Testis (tissue), 2 donors: ENCODE measurements at regions not wholly inside any gene's neighbourhood (a gene's known extent, or its start where the extent isn't known, plus 50 kb on each side); places are given as distances from the start of the nearest gene placed in this dataset.

Experiments
- DNase-seq: peaks from one replicate; pipeline ENCODE4 v3.0.0-alpha.2; 2019
- H3K27ac ChIP-seq, 2 donors: fragments of 200-600 bp; sonication (generic); one replicate each; pipeline ENCODE4 v1.5.1; 2019
- H3K27me3 ChIP-seq: fragments of 200-600 bp; sonication (generic); one replicate; pipeline ENCODE4 v1.5.1; 2019
- H3K36me3 ChIP-seq: fragments of 200-600 bp; sonication (generic); one replicate; pipeline ENCODE4 v1.5.1; 2017; ENCODE audit warnings: low read depth; ENCODE audit errors: missing control alignments
- H3K4me1 ChIP-seq: fragments of 200-600 bp; sonication (generic); one replicate; pipeline ENCODE4 v1.5.1; 2019
- H3K4me3 ChIP-seq, 2 donors: fragments of 200-600 bp; sonication (generic); one replicate each; pipeline ENCODE4 v1.5.1; 2017 to 2019
- H3K9me3 ChIP-seq: fragments of 200-600 bp; sonication (generic); one replicate; pipeline ENCODE4 v1.5.1; 2017
- CTCF ChIP-seq, 3 experiments: fragments of 450-650 bp in 2 of 3; fragments of 200-600 bp in 1 of 3; sonication (generic) in 1 of 3; IDR thresholded peaks; one replicate each; pipeline ENCODE4 v1.5.1; 2016 to 2019; ENCODE audit warnings: antibody characterized with exemption in 3 of 3, mild to moderate bottlenecking in 2 of 3, moderate library complexity in 1 of 3
- POLR2A ChIP-seq: fragments of 450-650 bp; IDR thresholded peaks from one replicate; pipeline ENCODE4 v1.6.1; 2017; ENCODE audit warnings: antibody characterized with exemption, mild to moderate bottlenecking, moderate library complexity
- WGBS, 2 donors: methylation state at CpG; one replicate each; pipeline ENCODE4 v1.1.5; 2018; 5-methylcytosine and 5-hydroxymethylcytosine counted together
- intact Hi-C: fragments of 100-400 bp; cut with DNase I; formaldehyde crosslinking; loops from one replicate; pipeline ENCODE4 v1.15.1; 2023; ENCODE audit warnings: low total_unique reads

- no peak for DNase-seq
- no peak overlapping the region for H3K4me3 ChIP-seq
- H3K9me3 ChIP-seq = no peaks in the 10 kb centered on the region
- WGBS, 2 donors = 25 to 31% methylated on average over 10 of the region's 10 CpGs
- H3K4me1 ChIP-seq = no peaks in the 10 kb centered on the region
- TF ChIP-seq CTCF (IDR thresholded peaks at IDR 0.05) (no peak), POLR2A (no peak)
- no peaks in the 10 kb centered on the region for H3K36me3 ChIP-seq
- no peaks in the 10 kb centered on the region for H3K27me3 ChIP-seq
- H3K27ac ChIP-seq = no peak overlapping the region
- intact Hi-C loops = no loop called here
Observed at GRCh38 chr2:104406261-104406726, 447.6 kb upstream of the POU3F3 start.

- DNase-seq = no peak
Observed at GRCh38 chr2:104407641-104408040, 446.3 kb upstream of the POU3F3 start.

GRCh38 chr2:104408266-104408665 is 445.6 kb upstream of the POU3F3 start:
- WGBS, 2 donors = 53 to 66% methylated on average over 5 of the region's 5 CpGs
- Histone ChIP-seq H3K4me3 (no peak overlapping the region), H3K4me1 (no peaks in the 10 kb centered on the region), H3K27ac (no peak overlapping the region), H3K9me3 (no peaks in the 10 kb centered on the region), H3K36me3 (no peaks in the 10 kb centered on the region), H3K27me3 (no peaks in the 10 kb centered on the region)
- intact Hi-C loops = no loop called here
- DNase-seq = no peak
- TF ChIP-seq POLR2A (no peak), CTCF (IDR thresholded peaks at IDR 0.05) (no peak)

More at GRCh38 chr2:104407641-104408040, 446.3 kb upstream of the POU3F3 start:
- Histone ChIP-seq H3K36me3 (no peaks in the 10 kb centered on the region), H3K9me3 (no peaks in the 10 kb centered on the region), H3K4me3 (no peak overlapping the region), H3K27ac (no peak overlapping the region), H3K27me3 (no peaks in the 10 kb centered on the region), H3K4me1 (no peaks in the 10 kb centered on the region)
- TF ChIP-seq POLR2A (no peak), CTCF (IDR thresholded peaks at IDR 0.05) (no peak)
- intact Hi-C loops = no loop called here
- 94 to 98% methylated on average over 2 of the region's 2 CpGs for WGBS, 2 donors

- TF ChIP-seq POLR2A (no peak), CTCF (IDR thresholded peaks at IDR 0.05) (no peak)
Observed at GRCh38 chr2:104410136-104410535, 443.8 kb upstream of the POU3F3 start.

GRCh38 chr2:104412384-104412783 is 441.5 kb upstream of the POU3F3 start:
- no peak overlapping the region for H3K27ac ChIP-seq
- H3K36me3 ChIP-seq = no peaks in the 10 kb centered on the region
- no peak overlapping the region for H3K4me3 ChIP-seq
- WGBS, 2 donors = 33 to 36% methylated on average over 2 of the region's 2 CpGs
- H3K27me3 ChIP-seq = no peaks in the 10 kb centered on the region
- intact Hi-C loops = no loop called here
- no peaks in the 10 kb centered on the region for H3K9me3 ChIP-seq
- TF ChIP-seq POLR2A (no peak), CTCF (IDR thresholded peaks at IDR 0.05) (peak; percentile 30 to 53 (median 37))
- DNase-seq = peak; percentile 77
- no peaks in the 10 kb centered on the region for H3K4me1 ChIP-seq

More at GRCh38 chr2:104410136-104410535, 443.8 kb upstream of the POU3F3 start:
- intact Hi-C loops = no loop called here
- no peak for DNase-seq
- WGBS, 2 donors = 70 to 72% methylated on average over 3 of the region's 3 CpGs
- H3K36me3 ChIP-seq = no peaks in the 10 kb centered on the region
- H3K4me3 ChIP-seq = no peak overlapping the region
- H3K27ac ChIP-seq = no peak overlapping the region
- no peaks in the 10 kb centered on the region for H3K4me1 ChIP-seq
- H3K9me3 ChIP-seq = no peaks in the 10 kb centered on the region
- no peaks in the 10 kb centered on the region for H3K27me3 ChIP-seq
